Mesenchymal stem cell (in vitro differentiated cells and primary cell): ENCODE measurements at regions not wholly inside any gene's neighbourhood (a gene's known extent, or its start where the extent isn't known, plus 50 kb on each side); places are given as distances from the start of the nearest gene placed in this dataset.

Experiments
- DNase-seq: peaks from one replicate; pipeline ENCODE4 v3.0.0-alpha.2; 2013
- H2AFZ ChIP-seq: one replicate; pipeline ENCODE4 v1.6.1; 2013; ENCODE audit warnings: low read depth, mild to moderate bottlenecking, control low read depth, inconsistent platforms, low read length, moderate library complexity
- H2AK5ac ChIP-seq: 2 replicates; pipeline ENCODE4 v1.6.1; 2013; ENCODE audit warnings: low read length, moderate library complexity, mild to moderate bottlenecking, inconsistent platforms; ENCODE audit not compliant: severe bottlenecking
- H2BK120ac ChIP-seq: one replicate; pipeline ENCODE4 v1.6.1; 2013; ENCODE audit warnings: low read depth, mild to moderate bottlenecking, inconsistent platforms, low read length, moderate library complexity
- H2BK12ac ChIP-seq, 2 experiments: one replicate each; pipeline ENCODE4 v1.6.1; 2013; ENCODE audit warnings: inconsistent platforms in 2 of 2, low read length in 2 of 2, mild to moderate bottlenecking in 2 of 2, moderate library complexity in 2 of 2, control low read depth in 1 of 2
- H2BK15ac ChIP-seq: one replicate; pipeline ENCODE4 v1.6.1; 2013; ENCODE audit warnings: mild to moderate bottlenecking, low read depth, inconsistent platforms; ENCODE audit not compliant: poor library complexity, severe bottlenecking
- H2BK5ac ChIP-seq: 2 replicates; pipeline ENCODE4 v1.6.1; 2013; ENCODE audit warnings: low read depth, mild to moderate bottlenecking, low read length, control low read depth, inconsistent platforms; ENCODE audit not compliant: poor library complexity, severe bottlenecking
- H3K14ac ChIP-seq, 2 experiments: one replicate each; pipeline ENCODE4 v1.6.1; 2013; ENCODE audit warnings: inconsistent platforms in 2 of 2, low read length in 2 of 2, control low read depth in 1 of 2, mild to moderate bottlenecking in 1 of 2, moderate library complexity in 1 of 2
- H3K18ac ChIP-seq, 2 experiments: one replicate each; pipeline ENCODE4 v1.6.1; 2013; ENCODE audit warnings: inconsistent platforms in 2 of 2, low read length in 2 of 2, control low read depth in 1 of 2, low read depth in 1 of 2, mild to moderate bottlenecking in 1 of 2
- H3K23ac ChIP-seq, 2 experiments: one replicate each; pipeline ENCODE4 v1.6.1; 2013; ENCODE audit warnings: inconsistent platforms in 2 of 2, low read length in 2 of 2, mild to moderate bottlenecking in 2 of 2, moderate library complexity in 2 of 2, control low read depth in 1 of 2
- H3K27ac ChIP-seq: 2 replicates; pipeline ENCODE4 v1.5.1; 2013; ENCODE audit warnings: mild to moderate bottlenecking, moderate library complexity, low read length, control low read depth, inconsistent platforms; ENCODE audit not compliant: poor library complexity, severe bottlenecking
- H3K27me3 ChIP-seq, 2 experiments: 2 replicates each; pipeline versions ENCODE4 v1.6.1 to v1.7.0; 2013; ENCODE audit warnings: low read length in 2 of 2, mild to moderate bottlenecking in 2 of 2, moderate library complexity in 2 of 2, control low read depth in 1 of 2, inconsistent platforms in 1 of 2; ENCODE audit not compliant: control insufficient read depth in 1 of 2, insufficient read depth in 1 of 2
- H3K36me3 ChIP-seq, 2 experiments: 2 replicates each; pipeline versions ENCODE4 v1.6.1 to v1.7.0; 2013; ENCODE audit warnings: low read length in 2 of 2, control low read depth in 1 of 2, inconsistent platforms in 1 of 2, low read depth in 1 of 2, mild to moderate bottlenecking in 1 of 2; ENCODE audit not compliant: insufficient read depth in 2 of 2, control insufficient read depth in 1 of 2
- H3K4ac ChIP-seq, 2 experiments: one replicate each; pipeline ENCODE4 v1.6.1; 2013; ENCODE audit warnings: inconsistent platforms in 2 of 2, low read length in 2 of 2, mild to moderate bottlenecking in 2 of 2, moderate library complexity in 2 of 2, control low read depth in 1 of 2, low read depth in 1 of 2
- H3K4me1 ChIP-seq: 2 replicates; pipeline ENCODE4 v1.6.1; 2013; ENCODE audit warnings: low read depth, low read length, control low read depth; ENCODE audit not compliant: control insufficient read depth, insufficient read depth
- H3K4me2 ChIP-seq: 2 replicates; pipeline ENCODE4 v1.6.1; 2013; ENCODE audit warnings: low read length, mild to moderate bottlenecking, inconsistent platforms; ENCODE audit not compliant: poor library complexity, severe bottlenecking
- H3K4me3 ChIP-seq, 2 experiments: 2 replicates each; pipeline versions ENCODE4 v1.5.1 to v1.7.0; 2013; ENCODE audit warnings: low read length in 2 of 2, mild to moderate bottlenecking in 2 of 2, control low read depth in 1 of 2, low read depth in 1 of 2; ENCODE audit not compliant: insufficient read depth in 1 of 2
- H3K79me1 ChIP-seq: replicated peaks from 2 replicates; pipeline ENCODE4 v1.6.1; 2013; ENCODE audit warnings: mild to moderate bottlenecking, control low read depth, low read length, inconsistent platforms; ENCODE audit not compliant: poor library complexity, severe bottlenecking
- H3K9ac ChIP-seq: 2 replicates; pipeline ENCODE4 v1.7.0; 2013; ENCODE audit warnings: mild to moderate bottlenecking, low read length, moderate library complexity
- H3K9me3 ChIP-seq: 2 replicates; pipeline ENCODE4 v1.7.0; 2013; ENCODE audit warnings: mild to moderate bottlenecking, low read length; ENCODE audit not compliant: control insufficient read depth
- H4K8ac ChIP-seq: one replicate; pipeline ENCODE4 v1.6.1; 2013; ENCODE audit warnings: inconsistent platforms, mild to moderate bottlenecking, low read length, moderate library complexity
- H4K91ac ChIP-seq: one replicate; pipeline ENCODE4 v1.6.1; 2013; ENCODE audit warnings: mild to moderate bottlenecking, low read length, inconsistent platforms
- WGBS: methylation state at CpG from one replicate; pipeline ENCODE4 v1.1.7; 2013; ENCODE audit warnings: mixed read lengths; 5-methylcytosine and 5-hydroxymethylcytosine counted together

- no peak overlapping the region for H4K91ac ChIP-seq
- H3K27me3 ChIP-seq: no peaks in the 10 kb centered on the region
- DNase-seq: peak; percentile 5
- no peaks in the 10 kb centered on the region for H3K79me1 ChIP-seq
- H2BK12ac ChIP-seq: no peak overlapping the region
- H3K18ac ChIP-seq: no peak overlapping the region
- no peaks in the 10 kb centered on the region for H3K9me3 ChIP-seq
- H4K8ac ChIP-seq: no peak overlapping the region
- H2AK5ac ChIP-seq: no peak overlapping the region
- H3K4me1 ChIP-seq: no peaks in the 10 kb centered on the region
- no peak overlapping the region for H2BK15ac ChIP-seq
- WGBS: 83% methylated on average over 3 of the region's 3 CpGs
- no peak overlapping the region for H3K9ac ChIP-seq
- H3K4me2 ChIP-seq: no peak overlapping the region
- no peaks in the 10 kb centered on the region for H3K36me3 ChIP-seq
- H2AFZ ChIP-seq: no peak overlapping the region
- no peak overlapping the region for H3K4ac ChIP-seq
- no peak overlapping the region for H3K27ac ChIP-seq
- H3K23ac ChIP-seq: no peak overlapping the region
- no peak overlapping the region for H2BK5ac ChIP-seq
- no peak overlapping the region for H3K14ac ChIP-seq
- no peak overlapping the region for H3K4me3 ChIP-seq
- no peak overlapping the region for H2BK120ac ChIP-seq
These were observed 413.5 kb downstream of the TMX3 start for GRCh38 chr18:68301441-68301840.

GRCh38 chr18:68299906-68300305, 415.0 kb downstream of the TMX3 start:
- Histone ChIP-seq H3K23ac (no peak overlapping the region), H2AFZ (no peak overlapping the region), H2BK5ac (no peak overlapping the region), H3K9ac (no peak overlapping the region), H4K91ac (no peak overlapping the region), H3K4ac (no peak overlapping the region), H3K4me3 (peak overlapping the region in 1 of 2 experiments; percentile 17), H2BK120ac (no peak overlapping the region), H3K18ac (peak overlapping the region in 1 of 2 experiments; percentile 8), H3K9me3 (no peaks in the 10 kb centered on the region), H4K8ac (no peak overlapping the region), H3K79me1 (no peaks in the 10 kb centered on the region), H3K27me3 (no peaks in the 10 kb centered on the region), H3K36me3 (no peaks in the 10 kb centered on the region), H3K4me2 (no peak overlapping the region), H2AK5ac (no peak overlapping the region), H3K4me1 (no peaks in the 10 kb centered on the region), H2BK15ac (no peak overlapping the region), H3K27ac (no peak overlapping the region), H2BK12ac (no peak overlapping the region), H3K14ac (no peak overlapping the region)
- DNase-seq: no peak
- WGBS: 96% methylated on average over 3 of the region's 3 CpGs

- H2BK120ac ChIP-seq: no peak overlapping the region
- H3K79me1 ChIP-seq: no peaks in the 10 kb centered on the region
- H3K4me3 ChIP-seq: no peak overlapping the region
- no peak for DNase-seq
- no peak overlapping the region for H3K23ac ChIP-seq
- H3K9ac ChIP-seq: no peak overlapping the region
- no peaks in the 10 kb centered on the region for H3K4me1 ChIP-seq
- no peak overlapping the region for H4K91ac ChIP-seq
- no peak overlapping the region for H3K14ac ChIP-seq
- no peak overlapping the region for H3K27ac ChIP-seq
- H3K36me3 ChIP-seq: no peaks in the 10 kb centered on the region
- H4K8ac ChIP-seq: no peak overlapping the region
- H2BK5ac ChIP-seq: no peak overlapping the region
- no peak overlapping the region for H3K4me2 ChIP-seq
- no peak overlapping the region for H2AFZ ChIP-seq
- peaks cover 7% of the 10 kb centered on the region for H3K9me3 ChIP-seq
- no peak overlapping the region for H3K18ac ChIP-seq
- no peak overlapping the region for H2AK5ac ChIP-seq
- H2BK12ac ChIP-seq: no peak overlapping the region
- no peaks in the 10 kb centered on the region for H3K27me3 ChIP-seq
- 71% methylated on average over 2 of the region's 4 CpGs for WGBS
- H2BK15ac ChIP-seq: no peak overlapping the region
- no peak overlapping the region for H3K4ac ChIP-seq
These were observed 416.6 kb downstream of the TMX3 start for GRCh38 chr18:68298330-68298729.

DNA sequence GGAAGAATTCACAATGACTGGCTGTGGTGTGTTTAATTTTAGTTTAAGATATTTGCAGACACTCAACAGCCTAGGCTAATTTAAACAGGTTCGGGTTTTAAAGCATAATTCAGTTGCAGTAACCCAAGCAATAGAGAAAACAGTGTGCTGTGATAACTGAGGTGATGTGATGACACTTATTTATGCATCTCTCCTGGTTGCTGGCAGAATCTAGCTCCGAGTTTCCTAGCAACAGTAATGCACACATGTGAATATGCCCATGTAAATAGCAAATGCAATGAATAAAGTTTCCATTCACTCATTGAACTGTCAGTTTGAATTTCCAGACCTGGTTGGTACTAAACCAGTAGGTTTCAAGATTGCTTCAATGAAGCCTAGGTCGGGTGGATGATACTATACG, 426.5 kb downstream of the TMX3 start:
- Histone ChIP-seq H4K91ac (no peak overlapping the region), H2AK5ac (no peak overlapping the region), H2BK120ac (no peak overlapping the region), H4K8ac (no peak overlapping the region), H3K4ac (no peak overlapping the region), H3K36me3 (no peaks in the 10 kb centered on the region), H3K9me3 (peaks cover 9% of the 10 kb centered on the region), H2BK15ac (no peak overlapping the region), H3K4me2 (no peak overlapping the region), H3K4me3 (no peak overlapping the region), H2BK12ac (no peak overlapping the region), H3K79me1 (no peaks in the 10 kb centered on the region), H3K27me3 (no peaks in the 10 kb centered on the region), H2AFZ (no peak overlapping the region), H3K14ac (no peak overlapping the region), H2BK5ac (no peak overlapping the region), H3K4me1 (no peaks in the 10 kb centered on the region), H3K9ac (no peak overlapping the region), H3K27ac (no peak overlapping the region), H3K18ac (no peak overlapping the region), H3K23ac (no peak overlapping the region)
- 88% methylated on average over 3 of the region's 4 CpGs for WGBS
- no peak for DNase-seq
